ENCODE measurements at regions not wholly inside any gene's neighbourhood (a gene's known extent, or its start where the extent isn't known, plus 50 kb on each side); places are given as distances from the start of the nearest gene placed in this dataset.

- Histone ChIP-seq H3K4me1 (ENCODE audit: insufficient read depth, low read length) (no peaks in the 10 kb centered on the region), H3K9me3 (ENCODE audit: low read length) (no peaks in the 10 kb centered on the region), H2AFZ (ENCODE audit: low read depth, low read length) (no peak overlapping the region), H3K4me3 (ENCODE audit: low read length) (no peak overlapping the region), H3K36me3 (ENCODE audit: insufficient read depth, low read length) (no peaks in the 10 kb centered on the region), H3K27me3 (ENCODE audit: insufficient read depth, low read length) (no peaks in the 10 kb centered on the region)
Measured at GRCh38 chr16:75916451-75916850, 190.2 kb upstream of the CPHXL start.

DNA sequence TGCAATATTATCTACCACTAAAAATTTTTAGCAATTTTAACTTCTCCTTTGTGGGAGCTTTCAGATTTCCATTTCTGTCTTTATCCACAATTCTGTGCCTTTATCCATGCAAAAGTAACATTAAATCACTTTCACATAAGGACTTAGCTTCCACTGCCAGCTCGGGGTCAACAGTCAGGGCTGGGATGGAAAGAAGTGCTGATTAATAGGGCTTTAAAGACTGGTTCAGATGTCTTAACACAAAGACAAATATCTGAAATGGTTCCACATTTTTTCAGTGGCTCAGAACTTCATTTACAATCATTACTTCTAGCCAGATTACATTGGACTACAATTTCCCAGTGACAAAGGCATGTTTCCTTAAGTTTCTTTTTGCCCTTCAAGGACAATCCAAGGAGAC, 191.8 kb upstream of the CPHXL start:
- Histone ChIP-seq H3K27me3 (ENCODE audit: insufficient read depth, low read length) (no peaks in the 10 kb centered on the region), H3K36me3 (ENCODE audit: insufficient read depth, low read length) (no peaks in the 10 kb centered on the region), H3K4me1 (ENCODE audit: insufficient read depth, low read length) (no peaks in the 10 kb centered on the region), H2AFZ (ENCODE audit: low read depth, low read length) (no peak overlapping the region), H3K4me3 (ENCODE audit: low read length) (no peak overlapping the region), H3K9me3 (ENCODE audit: low read length) (no peaks in the 10 kb centered on the region)

GRCh38 chr16:75919664-75920063, 193.4 kb upstream of the CPHXL start:
- no peak overlapping the region for H3K4me3 ChIP-seq (ENCODE audit: low read length)
- H3K9me3 ChIP-seq (ENCODE audit: low read length) = no peaks in the 10 kb centered on the region
- H3K36me3 ChIP-seq (ENCODE audit: insufficient read depth, low read length) = no peaks in the 10 kb centered on the region
- H3K4me1 ChIP-seq (ENCODE audit: insufficient read depth, low read length) = no peaks in the 10 kb centered on the region
- no peak overlapping the region for H2AFZ ChIP-seq (ENCODE audit: low read depth, low read length)
- no peaks in the 10 kb centered on the region for H3K27me3 ChIP-seq (ENCODE audit: insufficient read depth, low read length)

DNA sequence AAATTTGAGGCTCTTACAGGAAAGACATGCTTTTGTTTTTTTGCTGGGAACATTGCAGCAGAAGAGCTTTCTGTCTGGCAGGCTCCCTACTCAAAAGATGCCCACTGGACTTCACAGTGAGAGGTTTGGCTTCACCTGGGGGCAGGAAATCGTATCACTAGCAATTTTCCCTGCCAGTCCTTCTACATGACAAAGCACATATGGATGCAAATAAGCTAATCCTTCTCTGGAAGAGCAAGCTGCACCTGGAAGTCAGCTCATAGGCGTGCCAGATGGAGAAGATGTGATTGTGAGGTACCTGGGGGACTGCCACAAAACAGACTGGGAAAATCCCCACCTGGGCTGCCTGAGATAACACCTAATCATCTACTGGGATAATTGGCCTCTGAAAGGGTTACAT, 195.0 kb upstream of the CPHXL start:
- Histone ChIP-seq H3K4me1 (ENCODE audit: insufficient read depth, low read length) (no peaks in the 10 kb centered on the region), H3K4me3 (ENCODE audit: low read length) (no peak overlapping the region), H3K36me3 (ENCODE audit: insufficient read depth, low read length) (no peaks in the 10 kb centered on the region), H2AFZ (ENCODE audit: low read depth, low read length) (no peak overlapping the region), H3K9me3 (ENCODE audit: low read length) (no peaks in the 10 kb centered on the region), H3K27me3 (ENCODE audit: insufficient read depth, low read length) (no peaks in the 10 kb centered on the region)

DNA sequence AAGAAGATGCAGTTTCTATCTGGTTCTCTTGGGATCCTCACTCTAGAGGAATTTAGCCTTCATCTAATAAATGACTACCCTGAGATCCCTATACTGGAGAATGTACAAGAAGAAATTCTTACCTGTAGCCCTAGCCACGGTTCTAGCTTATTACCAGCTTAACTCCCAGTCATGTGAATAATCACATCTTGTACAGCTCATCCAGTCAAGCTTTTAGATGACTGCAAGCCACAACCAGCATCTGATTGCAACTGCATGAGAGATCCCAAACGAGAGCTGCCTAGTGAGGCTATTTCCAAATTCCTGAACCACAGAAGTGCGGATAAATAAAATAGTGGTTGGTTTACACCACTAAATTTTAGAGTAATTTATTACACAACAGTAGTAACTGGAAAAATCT, 196.0 kb upstream of the CPHXL start:
- Histone ChIP-seq H3K4me3 (ENCODE audit: low read length) (no peak overlapping the region), H3K36me3 (ENCODE audit: insufficient read depth, low read length) (no peaks in the 10 kb centered on the region), H3K4me1 (ENCODE audit: insufficient read depth, low read length) (no peaks in the 10 kb centered on the region), H2AFZ (ENCODE audit: low read depth, low read length) (no peak overlapping the region), H3K9me3 (ENCODE audit: low read length) (no peaks in the 10 kb centered on the region), H3K27me3 (ENCODE audit: insufficient read depth, low read length) (no peaks in the 10 kb centered on the region)

- Histone ChIP-seq H3K4me1 (ENCODE audit: insufficient read depth, low read length) (no peaks in the 10 kb centered on the region), H3K36me3 (ENCODE audit: insufficient read depth, low read length) (no peaks in the 10 kb centered on the region), H3K27me3 (ENCODE audit: insufficient read depth, low read length) (no peaks in the 10 kb centered on the region), H2AFZ (ENCODE audit: low read depth, low read length) (no peak overlapping the region), H3K9me3 (ENCODE audit: low read length) (no peaks in the 10 kb centered on the region), H3K4me3 (ENCODE audit: low read length) (no peak overlapping the region)
Measured at GRCh38 chr16:75924397-75924796, 198.1 kb upstream of the CPHXL start.

DNA sequence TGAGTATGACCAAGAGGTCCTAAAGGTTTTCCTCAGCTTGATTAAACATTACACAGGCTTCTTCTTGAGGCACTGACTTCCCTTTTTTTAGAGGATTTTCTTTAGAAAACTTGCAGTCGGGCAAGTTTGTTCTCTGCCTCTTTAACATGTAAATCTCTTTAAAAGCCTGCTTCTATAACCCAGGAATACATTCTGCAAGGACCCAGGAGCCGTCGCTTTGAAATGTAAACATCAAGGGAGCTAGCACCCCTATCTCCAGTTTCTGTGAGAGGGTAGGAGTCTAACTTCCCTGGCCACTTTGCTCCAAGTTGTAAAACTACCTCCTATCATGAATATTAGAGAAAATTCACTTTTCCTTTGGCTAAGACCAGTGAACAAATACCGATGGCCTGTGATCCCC, 201.5 kb upstream of the CPHXL start:
- no peak overlapping the region for H3K4me3 ChIP-seq (ENCODE audit: low read length)
- no peaks in the 10 kb centered on the region for H3K9me3 ChIP-seq (ENCODE audit: low read length)
- H3K27me3 ChIP-seq (ENCODE audit: insufficient read depth, low read length) = no peaks in the 10 kb centered on the region
- no peak overlapping the region for H2AFZ ChIP-seq (ENCODE audit: low read depth, low read length)
- H3K36me3 ChIP-seq (ENCODE audit: insufficient read depth, low read length) = no peaks in the 10 kb centered on the region
- H3K4me1 ChIP-seq (ENCODE audit: insufficient read depth, low read length) = no peaks in the 10 kb centered on the region

DNA sequence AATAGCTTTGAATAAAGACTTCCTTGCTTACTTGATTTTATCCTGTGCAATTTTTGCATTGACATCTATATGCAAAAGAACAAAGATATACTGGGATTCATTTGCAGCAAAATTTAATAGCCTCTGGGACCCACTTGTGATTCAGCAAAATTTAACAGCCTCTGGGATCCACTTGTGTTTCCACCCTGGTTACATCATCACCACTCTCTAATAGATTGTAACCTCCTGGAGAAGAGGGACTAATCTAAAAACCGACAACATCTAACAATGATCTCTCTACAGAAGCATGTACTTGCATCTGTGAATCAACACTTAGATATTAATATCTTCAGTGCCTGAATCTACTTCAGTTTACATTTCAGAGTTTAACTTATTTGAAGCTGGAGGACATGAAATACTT, 202.0 kb upstream of the CPHXL start:
- Histone ChIP-seq H2AFZ (ENCODE audit: low read depth, low read length) (no peak overlapping the region), H3K9me3 (ENCODE audit: low read length) (no peaks in the 10 kb centered on the region), H3K4me1 (ENCODE audit: insufficient read depth, low read length) (no peaks in the 10 kb centered on the region), H3K36me3 (ENCODE audit: insufficient read depth, low read length) (no peaks in the 10 kb centered on the region), H3K27me3 (ENCODE audit: insufficient read depth, low read length) (no peaks in the 10 kb centered on the region), H3K4me3 (ENCODE audit: low read length) (no peak overlapping the region)

GRCh38 chr16:75929046-75929445, 202.8 kb upstream of the CPHXL start:
- no peaks in the 10 kb centered on the region for H3K27me3 ChIP-seq (ENCODE audit: insufficient read depth, low read length)
- H3K9me3 ChIP-seq (ENCODE audit: low read length) = no peaks in the 10 kb centered on the region
- no peaks in the 10 kb centered on the region for H3K36me3 ChIP-seq (ENCODE audit: insufficient read depth, low read length)
- no peak overlapping the region for H3K4me3 ChIP-seq (ENCODE audit: low read length)
- H3K4me1 ChIP-seq (ENCODE audit: insufficient read depth, low read length) = no peaks in the 10 kb centered on the region
- H2AFZ ChIP-seq (ENCODE audit: low read depth, low read length) = no peak overlapping the region

- Histone ChIP-seq H3K36me3 (ENCODE audit: insufficient read depth, low read length) (no peaks in the 10 kb centered on the region), H2AFZ (ENCODE audit: low read depth, low read length) (no peak overlapping the region), H3K27me3 (ENCODE audit: insufficient read depth, low read length) (no peaks in the 10 kb centered on the region), H3K4me3 (ENCODE audit: low read length) (no peak overlapping the region), H3K4me1 (ENCODE audit: insufficient read depth, low read length) (no peaks in the 10 kb centered on the region), H3K9me3 (ENCODE audit: low read length) (no peaks in the 10 kb centered on the region)
Measured at GRCh38 chr16:75931043-75931442, 204.8 kb upstream of the CPHXL start.

- no peaks in the 10 kb centered on the region for H3K27me3 ChIP-seq (ENCODE audit: insufficient read depth, low read length)
- no peaks in the 10 kb centered on the region for H3K36me3 ChIP-seq (ENCODE audit: insufficient read depth, low read length)
- no peaks in the 10 kb centered on the region for H3K9me3 ChIP-seq (ENCODE audit: low read length)
- H3K4me3 ChIP-seq (ENCODE audit: low read length) = no peak overlapping the region
- no peak overlapping the region for H2AFZ ChIP-seq (ENCODE audit: low read depth, low read length)
- no peaks in the 10 kb centered on the region for H3K4me1 ChIP-seq (ENCODE audit: insufficient read depth, low read length)
Measured at GRCh38 chr16:75931970-75932369, 205.7 kb upstream of the CPHXL start.

- Histone ChIP-seq H3K4me3 (ENCODE audit: low read length) (no peak overlapping the region), H3K27me3 (ENCODE audit: insufficient read depth, low read length) (no peaks in the 10 kb centered on the region), H2AFZ (ENCODE audit: low read depth, low read length) (no peak overlapping the region), H3K4me1 (ENCODE audit: insufficient read depth, low read length) (no peaks in the 10 kb centered on the region), H3K36me3 (ENCODE audit: insufficient read depth, low read length) (no peaks in the 10 kb centered on the region), H3K9me3 (ENCODE audit: low read length) (no peaks in the 10 kb centered on the region)
Measured at GRCh38 chr16:75938818-75939217, 212.5 kb upstream of the CPHXL start.

GRCh38 chr16:75942351-75942750, 216.1 kb upstream of the CPHXL start:
- H3K36me3 ChIP-seq (ENCODE audit: insufficient read depth, low read length) = no peaks in the 10 kb centered on the region
- H2AFZ ChIP-seq (ENCODE audit: low read depth, low read length) = no peak overlapping the region
- H3K4me1 ChIP-seq (ENCODE audit: insufficient read depth, low read length) = no peaks in the 10 kb centered on the region
- H3K4me3 ChIP-seq (ENCODE audit: low read length) = no peak overlapping the region
- no peaks in the 10 kb centered on the region for H3K9me3 ChIP-seq (ENCODE audit: low read length)
- H3K27me3 ChIP-seq (ENCODE audit: insufficient read depth, low read length) = no peaks in the 10 kb centered on the region

GRCh38 chr16:75942936-75943335, 216.6 kb upstream of the CPHXL start:
- Histone ChIP-seq H3K4me1 (ENCODE audit: insufficient read depth, low read length) (no peaks in the 10 kb centered on the region), H3K36me3 (ENCODE audit: insufficient read depth, low read length) (no peaks in the 10 kb centered on the region), H2AFZ (ENCODE audit: low read depth, low read length) (no peak overlapping the region), H3K9me3 (ENCODE audit: low read length) (no peaks in the 10 kb centered on the region), H3K27me3 (ENCODE audit: insufficient read depth, low read length) (no peaks in the 10 kb centered on the region), H3K4me3 (ENCODE audit: low read length) (no peak overlapping the region)
